MCF 10A (cell line): ENCODE measurements at regions not wholly inside any gene's neighbourhood (a gene's known extent, or its start where the extent isn't known, plus 50 kb on each side); places are given as distances from the start of the nearest gene placed in this dataset.
A peak's percentile ranks its signal among the peaks of the same experiment; 100 is the strongest.

Experiments
- BruUV-seq: library from RNA; stranded (reverse); fragments of 400-500 nt; replicated peaks from 2 replicates; lab custom pipeline; 2021; lab: Mats Ljungman, UMichigan
- CTCF ChIA-PET: fragments of 300-600 bp; sonication (Branson Sonifier 250); formaldehyde crosslinking; extraction: SDS; loops from one replicate; lab custom pipeline; 2021; ENCODE audit warnings: antibody characterized with exemption, inconsistent platforms; lab: Yijun Ruan, JAX
- POLR2A ChIA-PET: fragments of 300-600, 350-650 bp; sonication (Branson Sonifier 250); formaldehyde crosslinking; extraction: SDS; loops from one replicate; lab custom pipeline; 2020; ENCODE audit warnings: antibody characterized with exemption, inconsistent platforms; lab: Yijun Ruan, JAX
- DNase-seq: peaks from one replicate; pipeline ENCODE4 v3.0.0-alpha.2; 2018; ENCODE audit not compliant: unreplicated experiment
- H3K27ac Mint-ChIP-seq: one replicate; pipeline ENCODE4 v1.8.0; 2022; ENCODE audit warnings: mild to moderate bottlenecking, low read depth, mixed read lengths; ENCODE audit not compliant: unreplicated experiment
- H3K27me3 Mint-ChIP-seq: one replicate; pipeline ENCODE4 v1.8.0; 2022; ENCODE audit warnings: mixed read lengths; ENCODE audit not compliant: insufficient read depth, unreplicated experiment
- H3K36me3 Mint-ChIP-seq: one replicate; pipeline ENCODE4 v1.8.0; 2022; ENCODE audit warnings: mild to moderate bottlenecking, moderate library complexity, mixed read lengths; ENCODE audit not compliant: insufficient read depth, unreplicated experiment
- H3K4me1 Mint-ChIP-seq: one replicate; pipeline ENCODE4 v1.8.0; 2022; ENCODE audit warnings: mixed read lengths; ENCODE audit not compliant: insufficient read depth, unreplicated experiment
- H3K4me3 Mint-ChIP-seq: one replicate; pipeline ENCODE4 v1.8.0; 2022; ENCODE audit warnings: mild to moderate bottlenecking, moderate library complexity, mixed read lengths; ENCODE audit not compliant: unreplicated experiment
- H3K9me3 Mint-ChIP-seq: one replicate; pipeline ENCODE4 v1.8.0; 2022; ENCODE audit warnings: mixed read lengths; ENCODE audit not compliant: unreplicated experiment
- CTCF ChIP-seq: fragments of 200-600 bp; IDR thresholded peaks from one replicate; pipeline ENCODE4 v1.8.0; 2022; ENCODE audit warnings: antibody characterized with exemption, mild to moderate bottlenecking; ENCODE audit not compliant: unreplicated experiment
- intact Hi-C: fragments of 100-400 bp; cut with micrococcal nuclease; formaldehyde crosslinking; loops from 2 replicates; pipeline ENCODE4 v1.14.1; 2022

GRCh38 chr6:87791485-87791884 is 89.5 kb upstream of the AKIRIN2 start:
- intact Hi-C loops, result no loop called here
- no TSS peak for BruUV-seq
- ChIA-PET CTCF (no interaction called here), POLR2A (interaction anchor here (2.2 kb wide), 1 partner anchor 93 kb away, joined by 11 read pairs; no protein-coding TSS in a partner anchor)
- Mint-ChIP-seq H3K9me3 (no peaks in the 10 kb centered on the region), H3K4me3 (no peak overlapping the region), H3K36me3 (no peaks in the 10 kb centered on the region), H3K4me1 (peaks cover 30% of the 10 kb centered on the region), H3K27ac (no peak overlapping the region), H3K27me3 (no peaks in the 10 kb centered on the region)
- DNase-seq, result no peak
- no peak for TF ChIP-seq CTCF

- BruUV-seq, result no TSS peak
- TF ChIP-seq CTCF, result no peak
- Mint-ChIP-seq H3K27me3 (no peaks in the 10 kb centered on the region), H3K4me1 (peaks cover 28% of the 10 kb centered on the region), H3K9me3 (no peaks in the 10 kb centered on the region), H3K27ac (no peak overlapping the region), H3K36me3 (no peaks in the 10 kb centered on the region), H3K4me3 (no peak overlapping the region)
- ChIA-PET CTCF (interaction anchor here (0.5 kb wide), 1 partner anchor 1377 kb away, joined by 4 read pairs; no protein-coding TSS in a partner anchor), POLR2A (interaction anchor here (2.2 kb wide), 1 partner anchor 93 kb away, joined by 11 read pairs; no protein-coding TSS in a partner anchor)
- no peak for DNase-seq
- intact Hi-C loops, result no loop called here
These were observed 89.0 kb upstream of the AKIRIN2 start for GRCh38 chr6:87791029-87791428.

- Mint-ChIP-seq H3K27ac (peak overlapping the region; percentile 40), H3K36me3 (no peaks in the 10 kb centered on the region), H3K27me3 (no peaks in the 10 kb centered on the region), H3K9me3 (no peaks in the 10 kb centered on the region), H3K4me3 (no peak overlapping the region), H3K4me1 (peaks cover 20% of the 10 kb centered on the region)
- CTCF ChIA-PET, result interaction anchor here (0.8 kb wide), 3 partner anchors 42 to 138 kb away, joined by 3 to 6 read pairs (median 4); no protein-coding TSS in a partner anchor
- intact Hi-C loops, result loop anchor here (1.0 to 2.0 kb wide), 4 partner anchors 33 to 201 kb away; partner anchors contain the start of gene RARS2
- DNase-seq, result no peak
- BruUV-seq, result no TSS peak
- no peak for TF ChIP-seq CTCF
- POLR2A ChIA-PET, result interaction anchor here (0.6 to 2.2 kb wide), 11 partner anchors 58 to 1173 kb away, joined by 3 to 11 read pairs (median 3); partner anchors contain the start of genes AKIRIN2 and RNGTT
These were observed 87.9 kb upstream of the AKIRIN2 start for GRCh38 chr6:87789900-87790290.

DNA sequence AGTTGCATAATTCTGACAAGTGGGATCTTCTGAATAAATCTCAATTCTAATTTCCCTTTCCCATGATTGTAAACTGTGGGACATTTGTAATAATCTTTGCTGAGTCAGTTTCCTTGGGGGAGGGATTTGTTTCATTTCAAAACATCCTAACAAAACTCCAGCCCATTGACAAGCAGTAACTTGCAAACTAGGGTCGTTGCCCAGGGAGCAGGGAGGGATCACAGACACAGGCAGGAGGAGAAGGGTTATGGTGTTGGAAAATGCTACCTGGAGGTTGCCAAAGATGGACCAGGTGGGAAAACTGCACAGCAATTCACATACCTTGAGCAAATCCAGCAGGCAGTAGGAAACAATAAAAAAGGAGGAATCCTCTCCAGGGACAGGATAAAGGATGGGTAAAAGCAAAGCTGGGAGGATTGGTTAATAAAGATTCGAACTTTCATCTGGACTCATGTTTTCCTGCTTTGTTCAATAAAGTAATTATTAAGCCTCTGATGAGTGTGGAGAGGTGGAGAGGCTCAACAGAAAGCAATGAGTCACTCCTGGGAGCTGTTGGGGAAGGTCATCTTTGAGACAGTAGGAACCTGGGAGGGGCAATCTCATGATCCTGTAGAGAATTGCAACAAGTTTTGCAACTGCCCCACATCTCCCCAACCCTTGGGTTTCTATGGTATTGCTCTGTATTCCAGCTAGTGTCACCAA is 87.3 kb upstream of the AKIRIN2 start:
- Mint-ChIP-seq H3K4me3 (no peak overlapping the region), H3K27ac (peak overlapping the region; percentile 40), H3K9me3 (no peaks in the 10 kb centered on the region), H3K4me1 (peaks cover 18% of the 10 kb centered on the region), H3K36me3 (no peaks in the 10 kb centered on the region), H3K27me3 (no peaks in the 10 kb centered on the region)
- ChIA-PET POLR2A (interaction anchor here (0.6 to 2.2 kb wide), 11 partner anchors 57 to 1174 kb away, joined by 3 to 11 read pairs (median 3); partner anchors contain the start of genes AKIRIN2 and RNGTT), CTCF (interaction anchor here (0.7 to 0.8 kb wide), 3 partner anchors 43 to 146 kb away, joined by 3 to 6 read pairs (median 3); no protein-coding TSS in a partner anchor)
- no peak for TF ChIP-seq CTCF
- BruUV-seq, result TSS peak; percentile 84
- intact Hi-C loops, result loop anchor here (1.0 to 2.0 kb wide), 4 partner anchors 33 to 201 kb away; partner anchors contain the start of gene RARS2
- DNase-seq, result peak; percentile 92
